ENCODE measurements at regions not wholly inside any gene's neighbourhood (a gene's known extent, or its start where the extent isn't known, plus 50 kb on each side); places are given as distances from the start of the nearest gene placed in this dataset.

DNA sequence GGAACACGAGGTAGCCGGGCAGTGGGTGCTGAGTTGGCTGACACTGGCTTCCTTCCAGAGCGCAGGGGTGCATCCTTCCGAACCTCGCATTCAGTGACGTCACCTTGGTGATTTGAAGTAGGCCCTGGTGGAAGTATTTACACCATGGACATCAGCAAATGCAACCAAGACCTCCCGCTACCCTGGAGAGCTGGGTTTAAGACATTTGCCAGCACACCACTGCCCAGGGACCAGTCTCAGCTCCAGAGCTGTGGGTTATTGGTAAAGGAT lies 106.4 kb upstream of the GPR26 start:
- TF ChIP-seq, protein P1, sequence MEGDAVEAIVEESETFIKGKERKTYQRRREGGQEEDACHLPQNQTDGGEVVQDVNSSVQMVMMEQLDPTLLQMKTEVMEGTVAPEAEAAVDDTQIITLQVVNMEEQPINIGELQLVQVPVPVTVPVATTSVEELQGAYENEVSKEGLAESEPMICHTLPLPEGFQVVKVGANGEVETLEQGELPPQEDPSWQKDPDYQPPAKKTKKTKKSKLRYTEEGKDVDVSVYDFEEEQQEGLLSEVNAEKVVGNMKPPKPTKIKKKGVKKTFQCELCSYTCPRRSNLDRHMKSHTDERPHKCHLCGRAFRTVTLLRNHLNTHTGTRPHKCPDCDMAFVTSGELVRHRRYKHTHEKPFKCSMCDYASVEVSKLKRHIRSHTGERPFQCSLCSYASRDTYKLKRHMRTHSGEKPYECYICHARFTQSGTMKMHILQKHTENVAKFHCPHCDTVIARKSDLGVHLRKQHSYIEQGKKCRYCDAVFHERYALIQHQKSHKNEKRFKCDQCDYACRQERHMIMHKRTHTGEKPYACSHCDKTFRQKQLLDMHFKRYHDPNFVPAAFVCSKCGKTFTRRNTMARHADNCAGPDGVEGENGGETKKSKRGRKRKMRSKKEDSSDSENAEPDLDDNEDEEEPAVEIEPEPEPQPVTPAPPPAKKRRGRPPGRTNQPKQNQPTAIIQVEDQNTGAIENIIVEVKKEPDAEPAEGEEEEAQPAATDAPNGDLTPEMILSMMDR (tag by site-specific recombination; IDR thresholded peaks at IDR 0.05), result no peak
- TF ChIP-seq ZNF114 (tag by site-specific recombination; IDR thresholded peaks at IDR 0.05) (no peak), ZNF423 (tag by site-specific recombination; IDR thresholded peaks at IDR 0.05) (no peak), FEZF1 (tag by site-specific recombination; IDR thresholded peaks at IDR 0.05) (no peak), ZNF174 (tag by site-specific recombination; IDR thresholded peaks at IDR 0.05) (no peak)
- TF ChIP-seq, protein P2, sequence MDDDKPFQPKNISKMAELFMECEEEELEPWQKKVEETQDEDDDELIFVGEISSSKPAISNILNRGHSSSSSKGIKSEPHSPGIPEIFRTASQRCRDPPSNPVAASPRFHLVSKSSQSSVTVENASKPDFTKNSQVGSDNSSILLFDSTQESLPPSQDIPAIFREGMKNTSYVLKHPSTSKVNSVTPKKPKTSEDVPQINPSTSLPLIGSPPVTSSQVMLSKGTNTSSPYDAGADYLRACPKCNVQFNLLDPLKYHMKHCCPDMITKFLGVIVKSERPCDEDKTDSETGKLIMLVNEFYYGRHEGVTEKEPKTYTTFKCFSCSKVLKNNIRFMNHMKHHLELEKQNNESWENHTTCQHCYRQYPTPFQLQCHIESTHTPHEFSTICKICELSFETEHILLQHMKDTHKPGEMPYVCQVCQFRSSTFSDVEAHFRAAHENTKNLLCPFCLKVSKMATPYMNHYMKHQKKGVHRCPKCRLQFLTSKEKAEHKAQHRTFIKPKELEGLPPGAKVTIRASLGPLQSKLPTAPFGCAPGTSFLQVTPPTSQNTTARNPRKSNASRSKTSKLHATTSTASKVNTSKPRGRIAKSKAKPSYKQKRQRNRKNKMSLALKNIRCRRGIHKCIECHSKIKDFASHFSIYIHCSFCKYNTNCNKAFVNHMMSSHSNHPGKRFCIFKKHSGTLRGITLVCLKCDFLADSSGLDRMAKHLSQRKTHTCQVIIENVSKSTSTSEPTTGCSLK (tag by site-specific recombination; IDR thresholded peaks at IDR 0.05), result no peak
- TF ChIP-seq, protein P3, sequence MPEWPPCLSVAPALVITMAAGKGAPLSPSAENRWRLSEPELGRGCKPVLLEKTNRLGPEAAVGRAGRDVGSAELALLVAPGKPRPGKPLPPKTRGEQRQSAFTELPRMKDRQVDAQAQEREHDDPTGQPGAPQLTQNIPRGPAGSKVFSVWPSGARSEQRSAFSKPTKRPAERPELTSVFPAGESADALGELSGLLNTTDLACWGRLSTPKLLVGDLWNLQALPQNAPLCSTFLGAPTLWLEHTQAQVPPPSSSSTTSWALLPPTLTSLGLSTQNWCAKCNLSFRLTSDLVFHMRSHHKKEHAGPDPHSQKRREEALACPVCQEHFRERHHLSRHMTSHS (tag by site-specific recombination; IDR thresholded peaks at IDR 0.05), result no peak

All from HEK293 (cell line).